ENCODE measurements at regions not wholly inside any gene's neighbourhood (a gene's known extent, or its start where the extent isn't known, plus 50 kb on each side); places are given as distances from the start of the nearest gene placed in this dataset.

- H3K27me3 Mint-ChIP-seq (ENCODE audit: low read depth), result no peaks in the 10 kb centered on the region
- TF ChIP-seq, protein P1, sequence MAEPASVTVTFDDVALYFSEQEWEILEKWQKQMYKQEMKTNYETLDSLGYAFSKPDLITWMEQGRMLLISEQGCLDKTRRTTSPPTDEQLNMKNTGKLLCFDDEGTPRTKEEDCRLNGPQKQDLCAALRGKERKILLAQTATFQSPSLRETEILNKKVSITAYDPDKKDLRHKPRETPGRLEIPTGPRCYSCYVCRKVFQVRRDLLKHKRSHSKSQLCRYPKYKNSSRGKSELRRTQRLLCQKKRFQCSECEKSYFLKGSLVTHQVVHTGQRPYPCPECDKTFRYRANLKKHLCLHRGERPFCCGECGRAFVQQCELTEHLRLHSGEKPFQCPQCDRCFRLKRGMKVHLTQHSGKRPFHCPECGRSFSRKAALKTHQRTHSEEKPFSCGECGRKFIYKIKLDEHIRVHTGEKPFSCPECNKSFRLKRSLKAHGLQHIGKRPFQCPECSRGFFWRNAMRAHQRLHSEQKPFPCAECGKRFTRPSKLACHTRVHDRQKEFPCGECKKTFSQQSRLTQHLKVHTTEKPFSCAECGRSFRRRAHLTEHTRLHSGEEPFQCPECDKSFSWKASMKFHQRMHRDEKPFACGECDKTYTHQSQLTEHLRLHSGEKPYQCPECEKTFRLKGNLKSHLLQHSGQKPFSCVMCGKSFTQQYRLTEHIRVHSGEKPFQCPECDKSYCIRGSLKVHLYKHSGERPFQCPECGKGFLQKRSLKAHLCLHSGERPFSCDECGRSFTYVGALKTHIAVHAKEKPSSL (CRISPR knock-in tag; conservative IDR thresholded peaks at IDR 0.05), result no peak
- TF ChIP-seq PRRX2 (CRISPR knock-in tag; IDR thresholded peaks at IDR 0.05), result no peak
- TF ChIP-seq ESRRA (CRISPR knock-in tag; IDR thresholded peaks at IDR 0.05; ENCODE audit: borderline replicate concordance), result no peak
- H3K36me3 Mint-ChIP-seq, result no peaks in the 10 kb centered on the region
- H3K4me3 Mint-ChIP-seq, result no peak overlapping the region
- ChIA-PET POLR2A (no interaction called here), CTCF (no interaction called here)
- no peak overlapping the region for H3K27ac Mint-ChIP-seq
- no peaks in the 10 kb centered on the region for H3K9me3 Mint-ChIP-seq
- ATAC-seq (no peak), DNase-seq (ENCODE audit: low spot score) (no peak)
- H3K4me1 Mint-ChIP-seq, result peaks cover 50% of the 10 kb centered on the region
These were observed 99.4 kb upstream of the NHSL1 start for GRCh38 chr6:138598562-138599173.

DNA sequence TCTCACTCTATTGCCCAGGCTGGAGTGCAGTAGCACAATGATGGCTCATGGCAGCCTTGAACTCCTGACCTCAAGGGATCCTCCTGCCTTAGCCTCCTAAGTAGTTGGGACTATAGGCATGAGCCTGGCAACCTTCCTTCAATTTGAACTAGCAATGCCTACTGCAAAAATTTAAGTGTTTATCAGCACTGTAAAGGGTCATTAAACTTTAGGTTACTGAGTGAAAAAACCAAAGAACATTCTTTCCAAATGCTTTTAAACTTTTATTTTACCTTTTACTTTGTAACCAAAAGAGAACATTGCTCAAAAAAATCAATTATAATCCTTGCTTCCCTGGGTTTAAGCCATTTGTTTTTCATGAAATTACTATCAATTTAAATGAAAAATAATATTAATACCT is 101.0 kb upstream of the NHSL1 start:
- TF ChIP-seq, protein P2, sequence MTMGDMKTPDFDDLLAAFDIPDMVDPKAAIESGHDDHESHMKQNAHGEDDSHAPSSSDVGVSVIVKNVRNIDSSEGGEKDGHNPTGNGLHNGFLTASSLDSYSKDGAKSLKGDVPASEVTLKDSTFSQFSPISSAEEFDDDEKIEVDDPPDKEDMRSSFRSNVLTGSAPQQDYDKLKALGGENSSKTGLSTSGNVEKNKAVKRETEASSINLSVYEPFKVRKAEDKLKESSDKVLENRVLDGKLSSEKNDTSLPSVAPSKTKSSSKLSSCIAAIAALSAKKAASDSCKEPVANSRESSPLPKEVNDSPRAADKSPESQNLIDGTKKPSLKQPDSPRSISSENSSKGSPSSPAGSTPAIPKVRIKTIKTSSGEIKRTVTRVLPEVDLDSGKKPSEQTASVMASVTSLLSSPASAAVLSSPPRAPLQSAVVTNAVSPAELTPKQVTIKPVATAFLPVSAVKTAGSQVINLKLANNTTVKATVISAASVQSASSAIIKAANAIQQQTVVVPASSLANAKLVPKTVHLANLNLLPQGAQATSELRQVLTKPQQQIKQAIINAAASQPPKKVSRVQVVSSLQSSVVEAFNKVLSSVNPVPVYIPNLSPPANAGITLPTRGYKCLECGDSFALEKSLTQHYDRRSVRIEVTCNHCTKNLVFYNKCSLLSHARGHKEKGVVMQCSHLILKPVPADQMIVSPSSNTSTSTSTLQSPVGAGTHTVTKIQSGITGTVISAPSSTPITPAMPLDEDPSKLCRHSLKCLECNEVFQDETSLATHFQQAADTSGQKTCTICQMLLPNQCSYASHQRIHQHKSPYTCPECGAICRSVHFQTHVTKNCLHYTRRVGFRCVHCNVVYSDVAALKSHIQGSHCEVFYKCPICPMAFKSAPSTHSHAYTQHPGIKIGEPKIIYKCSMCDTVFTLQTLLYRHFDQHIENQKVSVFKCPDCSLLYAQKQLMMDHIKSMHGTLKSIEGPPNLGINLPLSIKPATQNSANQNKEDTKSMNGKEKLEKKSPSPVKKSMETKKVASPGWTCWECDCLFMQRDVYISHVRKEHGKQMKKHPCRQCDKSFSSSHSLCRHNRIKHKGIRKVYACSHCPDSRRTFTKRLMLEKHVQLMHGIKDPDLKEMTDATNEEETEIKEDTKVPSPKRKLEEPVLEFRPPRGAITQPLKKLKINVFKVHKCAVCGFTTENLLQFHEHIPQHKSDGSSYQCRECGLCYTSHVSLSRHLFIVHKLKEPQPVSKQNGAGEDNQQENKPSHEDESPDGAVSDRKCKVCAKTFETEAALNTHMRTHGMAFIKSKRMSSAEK (CRISPR knock-in tag; IDR thresholded peaks at IDR 0.05; ENCODE audit: borderline replicate concordance), result no peak
- no peak for TF ChIP-seq CREB1 (CRISPR knock-in tag; IDR thresholded peaks at IDR 0.05)
- no peak for TF ChIP-seq NFYB (CRISPR knock-in tag; conservative IDR thresholded peaks at IDR 0.05; ENCODE audit: low read depth)
- no peak for TF ChIP-seq JAZF1 (CRISPR knock-in tag; IDR thresholded peaks at IDR 0.05)
- no peak for TF ChIP-seq CDX4 (CRISPR knock-in tag; IDR thresholded peaks at IDR 0.05; ENCODE audit: borderline replicate concordance)
- TF ChIP-seq ZNF317 (CRISPR knock-in tag; IDR thresholded peaks at IDR 0.05; ENCODE audit: borderline replicate concordance, low read depth), result no peak
- no peak for TF ChIP-seq CBFB (CRISPR knock-in tag; IDR thresholded peaks at IDR 0.05; ENCODE audit: low read depth)
- ChIA-PET POLR2A (no interaction called here), CTCF (interaction anchor here (0.6 kb wide), 1 partner anchor 1740 kb away, joined by 3 read pairs; no protein-coding TSS in a partner anchor)

GRCh38 chr6:138600726-138601125 is 101.4 kb upstream of the NHSL1 start:
- no peak overlapping the region for H3K27ac Mint-ChIP-seq
- DNase-seq (ENCODE audit: low spot score) (no peak), ATAC-seq (no peak)
- no peak overlapping the region for H3K4me3 Mint-ChIP-seq
- ChIA-PET CTCF (interaction anchor here (0.6 kb wide), 1 partner anchor 1741 kb away, joined by 3 read pairs; no protein-coding TSS in a partner anchor), POLR2A (no interaction called here)
- H3K4me1 Mint-ChIP-seq, result peaks cover 33% of the 10 kb centered on the region
- no peak for TF ChIP-seq RORB (CRISPR knock-in tag; IDR thresholded peaks at IDR 0.05)
- TF ChIP-seq, protein P3, sequence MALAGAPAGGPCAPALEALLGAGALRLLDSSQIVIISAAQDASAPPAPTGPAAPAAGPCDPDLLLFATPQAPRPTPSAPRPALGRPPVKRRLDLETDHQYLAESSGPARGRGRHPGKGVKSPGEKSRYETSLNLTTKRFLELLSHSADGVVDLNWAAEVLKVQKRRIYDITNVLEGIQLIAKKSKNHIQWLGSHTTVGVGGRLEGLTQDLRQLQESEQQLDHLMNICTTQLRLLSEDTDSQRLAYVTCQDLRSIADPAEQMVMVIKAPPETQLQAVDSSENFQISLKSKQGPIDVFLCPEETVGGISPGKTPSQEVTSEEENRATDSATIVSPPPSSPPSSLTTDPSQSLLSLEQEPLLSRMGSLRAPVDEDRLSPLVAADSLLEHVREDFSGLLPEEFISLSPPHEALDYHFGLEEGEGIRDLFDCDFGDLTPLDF (CRISPR knock-in tag; IDR thresholded peaks at IDR 0.05), result no peak
- no peak for TF ChIP-seq STAT6 (CRISPR knock-in tag; conservative IDR thresholded peaks at IDR 0.05; ENCODE audit: low read depth)
- no peak for TF ChIP-seq TP53 (CRISPR knock-in tag; IDR thresholded peaks at IDR 0.05)
- TF ChIP-seq ZNF219 (CRISPR knock-in tag; IDR thresholded peaks at IDR 0.05; ENCODE audit: borderline replicate concordance), result no peak
- no peak for TF ChIP-seq NFE2L1 (CRISPR knock-in tag; IDR thresholded peaks at IDR 0.05)
- no peaks in the 10 kb centered on the region for H3K27me3 Mint-ChIP-seq (ENCODE audit: low read depth)
- no peaks in the 10 kb centered on the region for H3K9me3 Mint-ChIP-seq
- H3K36me3 Mint-ChIP-seq, result no peaks in the 10 kb centered on the region

More for the DNA sequence above, 101.0 kb upstream of the NHSL1 start:
- DNase-seq (ENCODE audit: low spot score) (no peak), ATAC-seq (no peak)
- H3K27ac Mint-ChIP-seq, result no peak overlapping the region
- H3K9me3 Mint-ChIP-seq, result no peaks in the 10 kb centered on the region
- no peaks in the 10 kb centered on the region for H3K27me3 Mint-ChIP-seq (ENCODE audit: low read depth)
- no peak overlapping the region for H3K4me3 Mint-ChIP-seq
- H3K4me1 Mint-ChIP-seq, result peaks cover 37% of the 10 kb centered on the region
- H3K36me3 Mint-ChIP-seq, result no peaks in the 10 kb centered on the region

All from WTC11 (cell line).